ENCODE measurements at regions not wholly inside any gene's neighbourhood (a gene's known extent, or its start where the extent isn't known, plus 50 kb on each side); places are given as distances from the start of the nearest gene placed in this dataset.
"Not testable (repeated sequence)": the region's sequence is repeated elsewhere in the genome, so short reads cannot be mapped to it uniquely, and the experiment has no call there.

- no peak for DNase-seq
Observed at GRCh38 chr9:34783951-34784487, 74.1 kb upstream of the CCL21 start.

GRCh38 chr9:34782372-34782771 is 72.4 kb upstream of the CCL21 start:
- DNase-seq, result no peak

GRCh38 chr9:34777666-34778065 is 67.7 kb upstream of the CCL21 start:
- DNase-seq, result no peak

- no peak for DNase-seq
Observed at GRCh38 chr9:34773955-34774354, 64.0 kb upstream of the CCL21 start.

GRCh38 chr9:34773306-34773910 is 63.5 kb upstream of the CCL21 start:
- DNase-seq, result no peak

- DNase-seq, result no peak
Observed at GRCh38 chr9:34771007-34771406, 61.1 kb upstream of the CCL21 start.

GRCh38 chr9:34767087-34767486 is 57.2 kb upstream of the CCL21 start:
- not testable (repeated sequence) for DNase-seq

- peak; percentile 44 for DNase-seq
Observed at GRCh38 chr9:34760196-34761040, 50.5 kb upstream of the CCL21 start.

All from OCI-M1 (cell line).